GM18870 (cell line): ENCODE measurements at regions not wholly inside any gene's neighbourhood (a gene's known extent, or its start where the extent isn't known, plus 50 kb on each side); places are given as distances from the start of the nearest gene placed in this dataset.
"Not testable (repeated sequence)": the region's sequence is repeated elsewhere in the genome, so short reads cannot be mapped to it uniquely, and the experiment has no call there.

Source experiments
- ATAC-seq: cut with Tn5 transposase; IDR thresholded peaks from one replicate; pipeline ENCODE4 v1.9.1; 2021; ENCODE audit warnings: moderate library complexity; ENCODE audit not compliant: unreplicated experiment

GRCh38 chr3:194054540-194054939 lies 81.4 kb upstream of the HES1 start:
- no peak for ATAC-seq

- ATAC-seq: no peak
Measured at GRCh38 chr3:194054961-194055360, 81.0 kb upstream of the HES1 start.

- not testable (repeated sequence) for ATAC-seq
Measured at GRCh38 chr3:194056323-194056722, 79.6 kb upstream of the HES1 start.

GRCh38 chr3:194056731-194057415 lies 79.1 kb upstream of the HES1 start:
- no peak for ATAC-seq

- no peak for ATAC-seq
Measured at GRCh38 chr3:194057570-194058188, 78.3 kb upstream of the HES1 start.

GRCh38 chr3:194058189-194058571 lies 77.8 kb upstream of the HES1 start:
- ATAC-seq: no peak

GRCh38 chr3:194058753-194059152 lies 77.2 kb upstream of the HES1 start:
- ATAC-seq: no peak

GRCh38 chr3:194061421-194062030 lies 74.4 kb upstream of the HES1 start:
- ATAC-seq: no peak

- ATAC-seq: no peak
Measured at GRCh38 chr3:194062830-194063229, 73.1 kb upstream of the HES1 start.

- no peak for ATAC-seq
Measured at GRCh38 chr3:194064380-194065332, 71.3 kb upstream of the HES1 start.

GRCh38 chr3:194067327-194067726 lies 68.6 kb upstream of the HES1 start:
- ATAC-seq: not testable (repeated sequence)

- no peak for ATAC-seq
Measured at GRCh38 chr3:194067949-194068362, 68.0 kb upstream of the HES1 start.

- no peak for ATAC-seq
Measured at GRCh38 chr3:194069421-194070219, 66.3 kb upstream of the HES1 start.

GRCh38 chr3:194070220-194070633 lies 65.7 kb upstream of the HES1 start:
- no peak for ATAC-seq

- ATAC-seq: peak; percentile 84
Measured at GRCh38 chr3:194070634-194071409, 65.1 kb upstream of the HES1 start.

- no peak for ATAC-seq
Measured at GRCh38 chr3:194072097-194072428, 63.9 kb upstream of the HES1 start.

- no peak for ATAC-seq
Measured at GRCh38 chr3:194072691-194073279, 63.2 kb upstream of the HES1 start.

GRCh38 chr3:194073926-194074325 lies 62.0 kb upstream of the HES1 start:
- no peak for ATAC-seq

- no peak for ATAC-seq
Measured at GRCh38 chr3:194075088-194075615, 60.8 kb upstream of the HES1 start.
